GM21528 (cell line): ENCODE measurements at regions not wholly inside any gene's neighbourhood (a gene's known extent, or its start where the extent isn't known, plus 50 kb on each side); places are given as distances from the start of the nearest gene placed in this dataset.

Experiments
- ATAC-seq: cut with Tn5 transposase; IDR thresholded peaks from one replicate; pipeline ENCODE4 v1.9.1; 2021; ENCODE audit warnings: mild to moderate bottlenecking, moderate library complexity; ENCODE audit not compliant: unreplicated experiment, low FRiP score

DNA sequence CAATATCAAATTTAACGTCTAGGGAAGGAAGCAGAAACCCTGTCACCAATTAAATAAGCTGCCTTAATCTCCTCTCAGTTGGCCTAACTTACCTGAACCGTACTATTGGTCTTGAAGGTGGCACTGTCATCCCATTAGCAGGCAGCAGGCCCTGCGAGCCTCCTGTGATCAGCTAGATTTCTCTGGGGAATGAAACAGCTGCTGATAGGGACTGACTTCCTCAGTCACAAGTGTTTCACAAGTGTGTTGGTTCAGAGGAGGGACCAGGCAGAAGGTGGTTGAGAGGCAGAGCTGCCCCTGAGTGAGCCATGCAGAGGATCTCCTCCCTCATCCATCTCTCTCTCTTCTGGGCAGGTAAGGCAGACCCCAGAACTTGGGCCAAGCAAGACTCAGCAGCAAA lies 166.8 kb downstream of the DAD1 start:
- ATAC-seq: no peak

DNA sequence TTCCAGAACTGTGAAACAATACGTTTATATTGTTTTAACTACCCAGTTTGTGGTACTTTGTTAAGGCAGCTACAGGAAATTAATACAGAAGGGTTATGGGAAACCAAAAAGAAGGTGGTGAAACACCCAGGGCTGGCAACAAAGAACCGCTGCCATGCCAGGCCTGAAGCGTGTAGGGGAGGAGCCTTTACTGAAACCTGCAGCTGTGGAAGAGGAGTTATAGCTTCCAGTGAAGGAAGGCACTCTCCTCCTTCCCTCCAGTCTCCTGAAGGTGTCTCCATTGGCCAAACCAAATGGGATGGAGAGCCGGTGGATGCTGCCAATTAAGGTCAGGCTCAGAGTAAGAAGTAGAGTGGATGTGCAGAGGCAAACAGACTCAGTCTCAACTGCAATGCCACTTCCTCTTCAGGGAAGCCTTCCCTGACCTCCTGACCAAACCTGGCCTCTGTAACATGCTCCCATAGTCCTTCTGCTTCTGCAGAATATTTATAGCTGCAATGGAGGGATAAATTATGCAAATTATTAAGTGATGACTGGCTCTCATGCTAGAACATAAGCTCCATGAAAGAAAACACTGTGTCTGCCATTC lies 168.3 kb downstream of the DAD1 start:
- no peak for ATAC-seq

DNA sequence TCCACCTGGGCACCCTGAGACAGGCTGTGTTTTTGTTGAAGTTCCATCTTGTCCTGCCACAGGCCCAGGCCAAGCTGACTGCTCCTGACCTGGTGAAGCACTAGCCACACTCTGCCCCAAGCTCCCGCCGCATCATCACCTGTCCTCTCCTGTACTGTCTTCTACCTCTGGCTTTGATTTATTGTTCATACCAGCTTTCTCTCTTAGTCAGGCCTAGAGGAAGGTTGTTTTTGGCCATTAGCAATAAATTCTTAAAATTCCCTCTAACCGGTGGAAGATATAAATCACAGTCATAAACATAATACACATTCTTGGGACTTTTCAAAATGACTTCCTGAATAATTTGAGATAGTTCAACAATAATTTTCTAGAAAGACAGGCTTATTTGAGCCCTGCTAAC lies 169.4 kb downstream of the DAD1 start:
- no peak for ATAC-seq

DNA sequence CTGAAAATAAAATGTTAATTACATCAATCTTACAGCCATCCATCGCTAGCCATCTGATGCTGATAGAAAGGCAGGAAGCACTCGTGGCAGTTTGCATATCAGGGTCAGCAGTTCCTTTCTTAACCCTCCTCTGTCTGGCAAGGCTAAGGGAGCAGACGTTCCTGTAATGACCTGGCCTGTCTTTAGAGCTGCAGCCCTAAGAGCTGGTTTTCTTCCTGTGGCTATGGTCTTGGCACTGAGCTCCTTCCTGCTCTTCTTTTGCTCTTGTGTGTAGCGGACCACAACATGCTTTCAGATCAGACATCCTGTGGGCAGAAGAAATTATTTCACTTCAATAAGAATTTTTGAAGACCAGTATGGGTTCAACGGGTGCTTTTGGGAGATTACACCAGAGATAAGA lies 170.4 kb downstream of the DAD1 start:
- ATAC-seq: peak; percentile 63

DNA sequence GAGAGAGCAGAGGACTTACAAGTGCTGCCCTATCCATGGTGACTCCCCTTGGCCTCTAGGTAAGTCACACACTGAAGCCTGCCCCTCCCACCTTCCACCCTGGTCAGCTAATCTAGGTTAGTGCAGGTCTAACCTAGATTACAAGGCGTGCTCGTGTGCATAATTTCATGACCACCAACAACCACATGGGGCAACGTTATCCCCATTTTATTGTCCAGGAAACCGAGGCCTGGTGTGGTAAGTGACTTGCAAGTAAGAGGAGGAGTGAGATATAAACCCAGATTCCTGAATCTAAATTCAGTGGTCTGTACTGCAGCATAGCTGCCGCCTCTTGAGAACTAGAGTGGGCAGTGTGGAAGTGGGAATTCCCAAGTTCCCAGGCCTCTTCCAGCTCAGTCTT lies 171.1 kb downstream of the DAD1 start:
- ATAC-seq: no peak

DNA sequence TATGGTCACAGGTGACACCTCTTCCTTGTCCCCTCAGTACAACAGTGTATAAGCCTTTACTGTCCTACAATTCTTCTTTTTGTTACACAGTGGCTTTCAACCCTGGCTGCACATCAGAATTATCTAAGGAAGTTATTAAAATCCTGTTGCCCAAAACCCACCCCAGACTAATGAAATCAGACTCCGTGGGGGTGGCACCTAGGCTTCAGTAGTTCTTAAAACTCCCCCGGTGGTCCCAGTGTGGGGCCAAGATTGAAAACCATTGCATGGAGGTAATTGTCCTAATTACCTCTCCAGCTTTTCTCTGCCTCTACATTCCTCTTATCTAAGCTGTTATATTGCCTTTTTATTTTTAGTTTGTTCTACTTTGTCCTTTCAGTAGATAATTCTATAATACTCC lies 172.8 kb downstream of the DAD1 start:
- no peak for ATAC-seq

DNA sequence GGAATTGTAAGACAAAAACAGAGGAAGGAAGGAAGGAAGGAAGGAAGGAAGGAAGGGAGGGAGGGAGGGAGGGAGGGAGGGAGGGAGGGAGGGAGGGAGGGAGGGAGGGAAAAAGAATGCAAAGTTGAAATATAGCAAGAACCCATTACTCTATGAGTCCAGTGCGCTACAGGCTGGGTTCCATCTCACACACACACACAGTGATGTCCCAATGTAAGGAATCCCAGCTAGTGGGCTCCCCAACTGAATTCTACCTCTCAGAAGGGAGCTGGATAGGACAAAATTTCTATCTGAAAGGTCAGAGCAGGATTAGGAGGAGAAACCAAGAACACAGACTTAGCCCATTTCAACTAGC lies 173.4 kb downstream of the DAD1 start:
- ATAC-seq: no peak

DNA sequence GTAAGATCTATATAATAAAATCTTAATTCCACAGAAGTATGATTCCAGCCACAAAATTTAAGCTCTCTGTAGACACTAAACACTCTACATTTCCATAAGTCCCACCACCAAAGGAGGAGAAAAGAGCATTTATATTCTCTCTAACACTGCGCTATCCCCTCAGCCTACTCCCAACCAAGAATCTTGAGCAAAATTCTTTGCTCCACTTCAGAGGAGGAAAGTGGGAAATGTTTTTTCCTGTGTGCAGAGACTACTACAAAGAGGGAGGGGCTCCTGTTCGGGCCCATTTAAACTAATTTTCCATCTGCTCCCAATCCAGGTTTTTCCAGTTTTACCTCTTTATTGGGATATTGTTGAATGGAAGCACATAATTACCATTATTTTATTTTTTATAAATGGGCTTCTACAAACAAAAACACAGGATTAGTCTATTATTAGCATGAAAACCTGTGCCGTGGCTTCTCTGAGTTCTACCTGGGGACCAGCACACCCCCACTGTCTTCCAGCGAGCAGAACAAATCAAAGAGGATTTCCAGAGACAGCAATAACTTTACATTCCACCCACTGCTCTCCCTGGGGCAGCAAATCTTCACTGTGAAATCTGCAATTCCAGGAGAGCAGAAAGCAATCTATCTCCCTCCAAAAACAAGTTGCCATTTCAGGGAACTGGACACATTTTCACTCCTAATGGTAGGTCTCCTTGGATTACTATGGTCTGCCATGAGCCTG lies 174.0 kb downstream of the DAD1 start:
- no peak for ATAC-seq

DNA sequence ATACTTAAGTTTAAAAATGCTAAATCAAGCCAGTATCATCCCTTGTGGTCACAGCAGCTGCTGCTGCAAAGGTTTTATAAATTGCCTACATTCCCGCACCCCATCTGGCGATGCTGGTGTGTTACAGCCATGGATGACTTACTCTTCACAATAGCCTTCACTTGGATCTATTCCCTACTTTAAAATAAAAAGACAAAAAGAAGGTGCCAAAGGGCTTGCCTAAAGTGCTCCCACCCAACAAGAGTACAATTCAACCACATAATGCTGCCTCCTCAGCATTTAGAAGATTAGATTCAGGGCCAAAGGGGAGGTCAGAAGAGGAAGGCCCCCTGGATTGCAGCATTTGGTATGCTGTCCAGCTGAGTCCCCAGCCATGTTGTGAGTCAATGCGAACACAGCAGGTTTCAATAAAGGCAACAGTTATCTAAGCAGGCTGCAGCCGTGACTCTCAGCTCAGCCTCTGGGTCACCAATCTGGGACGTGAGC lies 176.1 kb downstream of the DAD1 start:
- no peak for ATAC-seq

DNA sequence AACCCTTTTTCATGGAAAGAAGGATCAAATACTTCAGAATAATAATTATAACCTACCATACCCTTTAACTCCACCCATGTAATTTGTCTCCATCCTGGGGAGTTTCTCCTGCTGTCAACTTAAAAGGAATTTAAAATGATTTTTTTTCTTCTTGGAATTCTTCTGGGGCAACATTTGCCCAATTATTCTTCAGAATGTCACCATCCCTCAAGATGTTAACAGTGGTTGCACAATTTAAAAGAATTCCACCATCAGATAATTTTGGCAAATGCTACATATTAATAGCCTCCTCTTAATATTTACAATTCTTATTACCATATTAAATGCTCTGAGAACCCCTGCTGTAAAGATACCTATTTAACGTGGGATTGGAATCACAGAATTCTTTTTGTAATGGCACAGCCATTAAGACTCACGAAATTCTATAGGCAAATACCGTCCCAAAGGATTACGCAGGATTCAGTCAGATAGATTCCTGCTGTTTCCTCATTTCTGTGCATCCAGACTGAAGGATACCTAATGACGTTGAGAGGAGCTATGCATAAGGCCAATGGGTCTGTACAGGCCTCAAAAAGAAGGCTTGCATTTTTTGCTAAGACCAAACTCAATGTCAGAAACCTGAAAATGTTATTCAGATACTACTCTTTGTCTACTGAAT lies 177.5 kb downstream of the DAD1 start:
- ATAC-seq: no peak

DNA sequence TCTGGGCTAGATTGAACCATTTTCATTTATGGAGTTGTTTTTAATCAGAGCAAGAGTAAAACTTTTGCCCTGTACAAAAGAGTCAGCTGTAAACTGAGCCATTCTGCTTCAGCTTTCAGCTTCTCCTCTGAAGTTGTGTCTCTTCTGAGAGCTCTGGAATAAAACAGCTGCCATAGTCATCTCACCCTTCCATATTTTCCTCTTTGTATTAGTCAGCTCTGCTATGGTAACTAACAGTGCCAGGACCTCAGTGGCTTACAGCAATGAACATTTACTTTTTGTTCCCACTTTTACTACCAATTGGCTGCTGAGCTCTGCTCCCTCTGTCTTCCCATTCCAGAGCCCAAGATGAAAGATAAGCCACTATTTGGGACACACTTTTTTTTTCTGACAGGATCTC lies 178.5 kb downstream of the DAD1 start:
- no peak for ATAC-seq

DNA sequence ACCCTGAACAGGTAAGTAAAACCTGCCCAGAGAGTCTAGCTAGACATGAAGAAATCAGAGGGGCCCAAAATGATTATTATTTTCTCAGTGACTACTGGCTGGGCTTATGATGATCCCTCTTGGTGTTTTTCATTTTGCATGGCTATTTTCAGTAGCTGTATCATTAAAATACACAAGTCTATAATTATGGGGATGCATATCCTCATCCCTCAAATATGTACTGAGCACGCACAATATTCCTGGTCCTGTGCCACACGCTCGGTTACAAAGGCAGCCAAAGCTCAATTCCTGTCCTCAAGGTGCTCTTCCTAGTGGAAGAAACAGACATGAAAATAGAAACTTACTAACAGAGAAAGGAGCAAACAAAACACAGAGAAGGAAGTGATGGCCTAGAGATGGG lies 180.0 kb downstream of the DAD1 start:
- no peak for ATAC-seq

DNA sequence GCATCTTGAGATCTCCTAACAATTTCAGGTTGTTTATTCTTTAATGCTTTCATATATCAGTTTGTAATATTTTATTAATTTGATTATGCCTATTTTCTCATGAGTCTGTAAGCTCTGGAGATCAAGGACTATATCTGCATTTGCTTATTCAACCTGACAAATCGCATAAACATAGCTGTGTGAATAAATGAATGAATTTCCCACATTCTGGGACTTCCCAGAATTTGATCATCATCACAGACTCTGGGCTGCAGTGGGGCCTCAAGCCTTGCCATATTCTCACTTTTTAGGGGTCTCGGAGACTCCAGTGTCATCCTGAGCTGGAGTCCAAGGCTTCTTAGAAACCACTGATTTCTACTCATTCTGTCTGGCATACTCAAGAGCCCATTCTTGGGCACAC lies 180.5 kb downstream of the DAD1 start:
- no peak for ATAC-seq

DNA sequence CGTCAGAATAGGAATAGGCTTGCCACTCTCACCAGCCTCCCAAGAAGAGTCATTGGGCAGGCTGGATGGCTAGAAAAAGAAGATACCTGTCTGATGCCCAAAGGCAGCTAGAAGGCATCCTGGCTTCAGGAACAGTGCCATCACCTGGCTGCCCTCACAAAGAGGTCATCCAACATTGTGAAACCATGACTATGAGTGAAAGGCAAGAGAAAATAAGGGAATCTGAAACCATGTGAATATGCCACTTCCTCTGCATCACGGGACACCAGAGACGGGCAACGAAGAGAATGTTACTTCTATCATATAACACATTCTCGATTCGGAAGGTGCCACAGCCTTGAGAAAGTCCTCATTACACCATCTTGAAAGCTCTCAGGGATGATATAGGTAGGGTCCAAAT lies 182.0 kb downstream of the DAD1 start:
- ATAC-seq: no peak

DNA sequence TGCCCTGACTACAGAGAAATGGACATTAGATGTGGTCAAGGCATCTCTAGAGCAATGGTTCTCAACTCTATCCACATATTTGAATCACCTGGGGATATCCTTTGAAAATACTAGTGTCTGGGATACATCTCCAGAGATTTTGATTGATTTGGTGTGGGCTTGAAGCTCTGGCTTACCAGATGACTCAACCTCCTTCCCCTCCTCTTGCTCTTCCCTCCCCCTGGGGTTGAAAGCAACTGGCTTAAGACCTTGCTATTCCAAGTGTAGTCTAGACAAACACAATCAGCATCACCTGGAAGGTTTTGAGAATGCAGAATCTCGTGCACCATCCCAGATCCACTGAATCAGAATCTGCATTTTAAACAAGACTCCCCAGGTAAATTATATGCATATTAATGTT lies 183.8 kb downstream of the DAD1 start:
- no peak for ATAC-seq

DNA sequence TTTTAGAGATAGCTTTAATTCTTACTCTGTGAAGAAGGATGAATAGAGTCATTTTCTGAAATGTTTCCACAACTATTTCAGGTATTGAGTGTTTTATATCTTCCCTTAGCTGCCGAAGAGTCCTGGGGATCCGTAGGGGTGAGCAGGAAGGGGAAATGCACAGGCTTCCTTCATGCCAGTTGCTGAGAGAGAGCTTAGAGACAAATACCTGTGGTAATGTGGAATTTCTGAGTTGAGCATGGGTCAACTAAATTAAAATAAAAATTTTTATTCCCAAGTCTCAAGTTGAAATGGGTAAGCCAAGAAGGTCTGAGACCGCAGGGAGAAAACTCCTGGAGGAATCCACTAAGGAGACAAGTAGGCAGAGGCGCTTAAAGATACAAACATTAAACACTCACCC lies 185.7 kb downstream of the DAD1 start:
- ATAC-seq: no peak

DNA sequence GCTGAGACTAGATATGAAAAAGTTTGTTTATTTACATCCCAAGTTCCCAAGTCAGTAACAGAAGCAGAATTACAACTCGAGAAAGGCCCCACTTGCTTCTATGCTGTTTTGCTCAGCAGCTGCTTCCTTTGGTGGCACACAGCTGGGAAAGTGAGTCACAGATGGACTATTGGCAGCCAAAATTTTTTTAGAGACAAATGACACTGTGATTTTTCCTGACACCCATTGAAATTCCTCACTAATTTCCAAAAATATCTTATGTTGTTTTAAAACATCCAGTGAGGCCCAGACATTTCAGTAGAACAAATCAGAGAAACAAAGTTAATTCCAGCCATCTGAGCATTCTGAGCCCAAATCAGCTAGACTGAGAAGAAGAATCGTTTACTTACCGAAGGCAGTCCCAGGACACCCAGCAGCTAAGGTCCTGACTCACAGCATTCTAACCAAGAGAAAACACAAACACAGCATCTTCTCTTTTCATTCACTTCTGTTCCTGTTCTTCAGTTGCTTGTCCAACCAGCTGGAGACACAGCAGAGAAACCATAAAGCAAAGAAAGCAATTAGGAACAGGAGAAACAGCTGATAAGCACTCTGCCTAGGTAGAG lies 188.3 kb downstream of the DAD1 start:
- ATAC-seq: no peak

DNA sequence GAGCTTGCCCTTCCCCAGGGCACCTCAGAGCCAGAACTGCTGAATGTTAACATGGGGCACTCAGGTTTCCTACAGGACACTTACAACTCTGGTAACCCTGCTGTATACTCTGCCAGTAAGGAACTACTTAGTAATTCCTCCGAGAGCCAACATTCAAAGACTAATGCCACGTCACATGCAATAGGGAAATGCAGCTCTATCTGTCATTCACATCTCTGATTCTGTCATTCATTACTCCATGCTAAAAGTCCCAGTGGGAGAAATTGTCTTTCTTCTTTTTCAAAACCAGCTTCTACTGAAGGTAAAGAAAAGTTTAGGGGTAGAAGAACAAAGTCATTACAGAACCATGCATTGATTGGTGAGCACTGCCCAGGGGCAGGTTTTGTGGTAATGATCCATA lies 189.2 kb downstream of the DAD1 start:
- no peak for ATAC-seq

DNA sequence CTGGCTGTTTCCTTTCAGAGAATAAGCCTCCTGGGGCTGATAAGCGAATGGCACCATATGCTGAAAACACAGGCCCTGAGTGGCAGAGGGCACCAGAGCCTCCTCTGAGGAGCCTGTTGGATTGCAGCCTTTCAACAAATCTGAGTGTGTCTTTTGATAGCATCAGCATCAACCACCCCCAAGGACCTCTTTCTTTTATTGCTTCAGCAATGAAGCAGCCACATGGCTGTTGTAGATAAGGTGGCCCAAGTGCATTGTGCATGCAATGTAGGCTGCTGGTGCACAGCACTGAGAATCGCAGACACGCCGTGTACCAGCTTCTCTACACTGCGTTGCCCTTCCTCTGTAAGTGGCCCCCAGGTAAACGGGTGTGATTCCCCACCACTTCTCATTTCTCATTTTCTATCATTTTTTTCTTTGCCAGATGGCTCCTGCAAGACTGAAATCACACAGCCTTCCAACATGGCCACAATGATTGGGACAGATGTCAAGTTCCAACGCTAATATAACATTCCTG lies 191.7 kb downstream of the DAD1 start:
- ATAC-seq: no peak

DNA sequence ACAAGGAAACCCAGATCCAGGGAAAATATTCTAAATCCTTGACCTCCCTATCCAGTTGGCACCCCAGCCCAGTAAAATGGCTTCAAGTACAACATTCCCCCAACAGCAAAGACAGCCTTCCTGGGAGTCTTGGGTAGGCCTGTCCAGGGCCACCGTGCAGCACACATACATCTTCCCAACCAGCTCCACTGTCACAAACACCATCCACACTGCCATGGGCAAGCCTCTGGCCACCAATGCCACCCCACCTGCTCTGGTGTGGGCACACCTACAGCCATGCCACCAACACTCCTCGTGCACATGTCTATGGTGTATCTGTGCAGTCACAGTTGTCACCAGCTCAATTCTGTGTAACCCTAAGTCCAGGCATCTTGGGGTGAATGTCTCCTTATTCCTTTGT lies 193.2 kb downstream of the DAD1 start:
- no peak for ATAC-seq

DNA sequence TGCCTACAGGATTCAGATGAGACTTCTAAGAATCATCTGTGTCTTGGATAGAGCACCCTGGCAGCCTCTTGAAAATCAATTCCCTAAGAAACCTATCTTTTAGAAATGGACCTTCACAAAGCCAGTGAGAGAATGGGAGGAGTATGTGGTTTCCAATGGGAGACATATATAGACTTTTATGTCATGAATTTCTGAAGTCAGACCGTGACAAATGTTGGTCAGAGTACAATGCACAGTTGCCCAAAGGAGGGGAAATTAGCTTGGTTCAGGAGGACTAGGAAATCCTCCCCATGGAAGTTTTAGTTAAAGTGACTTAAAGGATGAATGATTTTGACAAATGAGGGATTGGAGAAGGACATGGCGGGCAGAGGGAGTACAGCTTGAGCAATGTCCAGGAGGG lies 194.4 kb downstream of the DAD1 start:
- ATAC-seq: no peak
